Astrocyte (in vitro differentiated cells and primary cell): ENCODE measurements at regions not wholly inside any gene's neighbourhood (a gene's known extent, or its start where the extent isn't known, plus 50 kb on each side); places are given as distances from the start of the nearest gene placed in this dataset.
"Not testable (repeated sequence)": the region's sequence is repeated elsewhere in the genome, so short reads cannot be mapped to it uniquely, and the experiment has no call there.

Experiments
- DNase-seq: peaks from one replicate; pipeline ENCODE4 v3.0.0-alpha.2; 2010; ENCODE audit warnings: low read depth
- FAIRE-seq: peaks from 2 replicates; lab custom pipeline; 2011; peaks lifted over from hg19 to GRCh38; lab: Jason Lieb, UNC
- H2AFZ ChIP-seq: 2 replicates; pipeline ENCODE4 v1.6.0; 2012; ENCODE audit warnings: low read depth, low read length, inconsistent platforms
- H3K27ac ChIP-seq: 2 replicates; pipeline ENCODE4 v1.5.1; 2011; ENCODE audit warnings: low read depth, low read length, inconsistent platforms
- H3K27me3 ChIP-seq: 2 replicates; pipeline ENCODE4 v1.6.0; 2011; ENCODE audit warnings: low read length, inconsistent platforms; ENCODE audit not compliant: insufficient read depth
- H3K36me3 ChIP-seq: 2 replicates; pipeline ENCODE4 v1.5.1; 2011; ENCODE audit warnings: low read length, inconsistent platforms; ENCODE audit not compliant: insufficient read depth
- H3K4me1 ChIP-seq: 2 replicates; pipeline ENCODE4 v1.5.1; 2011; ENCODE audit warnings: low read length, inconsistent platforms; ENCODE audit not compliant: insufficient read depth
- H3K4me2 ChIP-seq: 2 replicates; pipeline ENCODE4 v1.6.0; 2012; ENCODE audit warnings: low read length, inconsistent platforms
- H3K4me3 ChIP-seq: 2 replicates; pipeline ENCODE4 v1.5.1; 2011; ENCODE audit warnings: low read depth, mild to moderate bottlenecking, low read length, inconsistent platforms; ENCODE audit not compliant: insufficient read depth
- H3K79me2 ChIP-seq: 2 replicates; pipeline ENCODE4 v1.6.0; 2012; ENCODE audit warnings: mild to moderate bottlenecking, low read length, inconsistent platforms; ENCODE audit not compliant: insufficient read depth
- H3K9ac ChIP-seq: 2 replicates; pipeline ENCODE4 v1.6.0; 2012; ENCODE audit warnings: mild to moderate bottlenecking, low read length, inconsistent platforms
- H3K9me3 ChIP-seq: 2 replicates; pipeline ENCODE4 v1.5.1; 2012; ENCODE audit warnings: low read depth, mild to moderate bottlenecking, low read length, inconsistent platforms; ENCODE audit not compliant: insufficient read depth
- H4K20me1 ChIP-seq: 2 replicates; pipeline ENCODE4 v1.6.0; 2012; ENCODE audit warnings: low read length, inconsistent platforms; ENCODE audit not compliant: insufficient read depth
- H3K27ac Mint-ChIP-seq: one replicate; pipeline ENCODE4 v1.8.0; 2021; ENCODE audit warnings: mild to moderate bottlenecking, mixed read lengths; ENCODE audit not compliant: unreplicated experiment
- H3K27me3 Mint-ChIP-seq: one replicate; pipeline ENCODE4 v1.8.0; 2021; ENCODE audit warnings: low read depth, mixed read lengths; ENCODE audit not compliant: unreplicated experiment
- H3K36me3 Mint-ChIP-seq: one replicate; pipeline ENCODE4 v1.8.0; 2021; ENCODE audit warnings: low read depth, mixed read lengths; ENCODE audit not compliant: unreplicated experiment
- H3K4me1 Mint-ChIP-seq: one replicate; pipeline ENCODE4 v1.8.0; 2021; ENCODE audit warnings: low read depth, mixed read lengths; ENCODE audit not compliant: unreplicated experiment
- H3K4me3 Mint-ChIP-seq: one replicate; pipeline ENCODE4 v1.8.0; 2021; ENCODE audit warnings: mild to moderate bottlenecking, moderate library complexity, mixed read lengths; ENCODE audit not compliant: unreplicated experiment
- H3K9me3 Mint-ChIP-seq: one replicate; pipeline ENCODE4 v1.8.0; 2021; ENCODE audit warnings: mild to moderate bottlenecking, mixed read lengths; ENCODE audit not compliant: unreplicated experiment
- EZH2 ChIP-seq: IDR thresholded peaks from 2 replicates; pipeline ENCODE4 v1.6.1; 2012; ENCODE audit warnings: mild to moderate bottlenecking, low read length, inconsistent platforms; ENCODE audit not compliant: insufficient read depth
- TF ChIP-seq, protein P1 (sequence below): IDR thresholded peaks from 2 replicates; pipeline ENCODE4 v1.5.1; 2011; ENCODE audit warnings: low read depth, mild to moderate bottlenecking, inconsistent platforms, low read length, moderate library complexity; ENCODE audit not compliant: insufficient read depth

GRCh38 chr13:80523134-80523533 is 182.2 kb upstream of the SPRY2 start:
- Histone ChIP-seq H4K20me1 (no peaks in the 10 kb centered on the region), H3K4me2 (no peak overlapping the region), H3K4me3 (no peak overlapping the region), H3K36me3 (no peaks in the 10 kb centered on the region), H3K9ac (no peak overlapping the region), H3K4me1 (no peaks in the 10 kb centered on the region), H3K27me3 (no peaks in the 10 kb centered on the region), H3K9me3 (no peaks in the 10 kb centered on the region), H2AFZ (no peak overlapping the region), H3K79me2 (no peaks in the 10 kb centered on the region), H3K27ac (no peak overlapping the region)
- Mint-ChIP-seq H3K36me3 (no peaks in the 10 kb centered on the region), H3K4me3 (no peak overlapping the region), H3K27ac (no peak overlapping the region), H3K9me3 (peaks cover 2% of the 10 kb centered on the region), H3K27me3 (no peaks in the 10 kb centered on the region), H3K4me1 (peaks cover 2% of the 10 kb centered on the region)
- FAIRE-seq (no peak), DNase-seq (no peak)
- no peak for TF ChIP-seq EZH2
- TF ChIP-seq, protein P1, sequence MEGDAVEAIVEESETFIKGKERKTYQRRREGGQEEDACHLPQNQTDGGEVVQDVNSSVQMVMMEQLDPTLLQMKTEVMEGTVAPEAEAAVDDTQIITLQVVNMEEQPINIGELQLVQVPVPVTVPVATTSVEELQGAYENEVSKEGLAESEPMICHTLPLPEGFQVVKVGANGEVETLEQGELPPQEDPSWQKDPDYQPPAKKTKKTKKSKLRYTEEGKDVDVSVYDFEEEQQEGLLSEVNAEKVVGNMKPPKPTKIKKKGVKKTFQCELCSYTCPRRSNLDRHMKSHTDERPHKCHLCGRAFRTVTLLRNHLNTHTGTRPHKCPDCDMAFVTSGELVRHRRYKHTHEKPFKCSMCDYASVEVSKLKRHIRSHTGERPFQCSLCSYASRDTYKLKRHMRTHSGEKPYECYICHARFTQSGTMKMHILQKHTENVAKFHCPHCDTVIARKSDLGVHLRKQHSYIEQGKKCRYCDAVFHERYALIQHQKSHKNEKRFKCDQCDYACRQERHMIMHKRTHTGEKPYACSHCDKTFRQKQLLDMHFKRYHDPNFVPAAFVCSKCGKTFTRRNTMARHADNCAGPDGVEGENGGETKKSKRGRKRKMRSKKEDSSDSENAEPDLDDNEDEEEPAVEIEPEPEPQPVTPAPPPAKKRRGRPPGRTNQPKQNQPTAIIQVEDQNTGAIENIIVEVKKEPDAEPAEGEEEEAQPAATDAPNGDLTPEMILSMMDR = no peak

GRCh38 chr13:80522463-80522862 is 181.5 kb upstream of the SPRY2 start:
- not testable (repeated sequence) for H3K27ac ChIP-seq, H3K27me3 ChIP-seq, H3K4me3 ChIP-seq, H3K4me3 Mint-ChIP-seq, FAIRE-seq, H3K9me3 ChIP-seq, H3K36me3 Mint-ChIP-seq, H3K9ac ChIP-seq, H3K4me1 Mint-ChIP-seq, H3K79me2 ChIP-seq, H2AFZ ChIP-seq, H3K4me2 ChIP-seq, H3K9me3 Mint-ChIP-seq, H3K36me3 ChIP-seq, H3K27me3 Mint-ChIP-seq, DNase-seq, H3K27ac Mint-ChIP-seq, H4K20me1 ChIP-seq, H3K4me1 ChIP-seq

GRCh38 chr13:80516818-80517348 is 176.0 kb upstream of the SPRY2 start:
- DNase-seq (no peak), FAIRE-seq (no peak)
- no peaks in the 10 kb centered on the region for H3K27me3 ChIP-seq
- H3K9me3 ChIP-seq = no peaks in the 10 kb centered on the region
- H3K79me2 ChIP-seq = no peaks in the 10 kb centered on the region
- H3K27me3 Mint-ChIP-seq = no peaks in the 10 kb centered on the region
- H3K4me1 Mint-ChIP-seq = no peaks in the 10 kb centered on the region
- H3K36me3 Mint-ChIP-seq = no peaks in the 10 kb centered on the region
- no peak overlapping the region for H3K4me3 ChIP-seq
- H3K27ac ChIP-seq = no peak overlapping the region
- H2AFZ ChIP-seq = no peak overlapping the region
- TF ChIP-seq, protein P1 = no peak
- no peak for TF ChIP-seq EZH2
- no peak overlapping the region for H3K4me2 ChIP-seq
- H3K9me3 Mint-ChIP-seq = peaks cover 2% of the 10 kb centered on the region
- H4K20me1 ChIP-seq = no peaks in the 10 kb centered on the region
- H3K36me3 ChIP-seq = no peaks in the 10 kb centered on the region
- no peaks in the 10 kb centered on the region for H3K4me1 ChIP-seq
- no peak overlapping the region for H3K27ac Mint-ChIP-seq
- no peak overlapping the region for H3K4me3 Mint-ChIP-seq
- no peak overlapping the region for H3K9ac ChIP-seq
